GM12878 (cell line): ENCODE measurements at regions not wholly inside any gene's neighbourhood (a gene's known extent, or its start where the extent isn't known, plus 50 kb on each side); places are given as distances from the start of the nearest gene placed in this dataset.

Experiments used
- ATAC-seq: fragments of 200-7000 bp; cut with Tn5 transposase; 3 replicates; pipeline ENCODE4 v1.9.1; 2020; ENCODE audit warnings: mild to moderate bottlenecking, moderate library complexity
- BruUV-seq: library from RNA; stranded (reverse); fragments of 400-500 nt; replicated peaks from 2 replicates; lab custom pipeline; 2021; lab: Mats Ljungman, UMichigan
- CTCF ChIA-PET: fragments of 300-600 bp; sonication (Branson Sonifier 250); formaldehyde crosslinking; extraction: SDS; loops from one replicate; lab custom pipeline; 2021; ENCODE audit warnings: inconsistent platforms; lab: Yijun Ruan, JAX
- POLR2A ChIA-PET: fragments of 350-600 bp; formaldehyde crosslinking; extraction: SDS; loops from one replicate; lab custom pipeline; 2021; ENCODE audit warnings: inconsistent platforms; lab: Charles Lee
- RAD21 ChIA-PET: fragments of 300-600 bp; sonication (Branson Sonifier 250); formaldehyde crosslinking; loops from one replicate; lab custom pipeline; 2023; ENCODE audit warnings: antibody characterized with exemption; ENCODE audit not compliant: unreplicated experiment; lab: Charles Lee
- SMC1A ChIA-PET: fragments of 300-600 bp; sonication (Branson Sonifier 250); formaldehyde crosslinking; loops from one replicate; lab custom pipeline; 2023; ENCODE audit not compliant: unreplicated experiment, uncharacterized antibody; lab: Charles Lee
- DNase-seq: peaks from one replicate; pipeline ENCODE4 v3.0.0-alpha.2; 2011; ENCODE audit warnings: low read depth, low spot score
- FAIRE-seq: peaks from 3 replicates; lab custom pipeline; 2011; peaks lifted over from hg19 to GRCh38; lab: Jason Lieb, UNC
- H2AFZ ChIP-seq: 2 replicates; pipeline ENCODE4 v1.6.0; 2011; ENCODE audit warnings: low read depth, low read length, control low read depth; ENCODE audit not compliant: control insufficient read depth
- H3K27ac ChIP-seq: 2 replicates; pipeline ENCODE4 v1.5.1; 2011; ENCODE audit warnings: control low read depth; ENCODE audit not compliant: control insufficient read depth, insufficient read depth
- H3K27me3 ChIP-seq, 2 experiments: replicated peaks in 1 of 2; 2 replicates each; pipeline versions ENCODE4 v1.6.0 to v1.6.1; 2011; ENCODE audit warnings: low read length in 1 of 2; ENCODE audit not compliant: control insufficient read depth in 2 of 2, insufficient read depth in 2 of 2
- H3K36me3 ChIP-seq, 2 experiments: 2 replicates each; pipeline ENCODE4 v1.5.1; 2011; ENCODE audit warnings: low read length in 1 of 2; ENCODE audit not compliant: control insufficient read depth in 2 of 2, insufficient read depth in 2 of 2
- H3K4me1 ChIP-seq: 2 replicates; pipeline ENCODE4 v1.6.1; 2011; ENCODE audit warnings: mild to moderate bottlenecking, low read length, moderate library complexity, mixed read lengths; ENCODE audit not compliant: control insufficient read depth, insufficient read depth
- H3K4me2 ChIP-seq: 2 replicates; pipeline ENCODE4 v1.6.0; 2011; ENCODE audit warnings: control low read depth; ENCODE audit not compliant: control insufficient read depth, insufficient read depth
- H3K4me3 ChIP-seq: fragments of 200-600 bp; sonication (generic); 2 replicates; pipeline ENCODE4 v1.5.1; 2016
- H3K79me2 ChIP-seq: 2 replicates; pipeline ENCODE4 v1.6.0; 2011; ENCODE audit warnings: low read length; ENCODE audit not compliant: control insufficient read depth, insufficient read depth
- H3K9ac ChIP-seq: 2 replicates; pipeline ENCODE4 v1.8.0; 2011; ENCODE audit warnings: low read length, control low read depth, mixed read lengths; ENCODE audit not compliant: control insufficient read depth, insufficient read depth
- H3K9me3 ChIP-seq: replicated peaks from 3 replicates; pipeline ENCODE4 v1.5.1; 2011; ENCODE audit warnings: mild to moderate bottlenecking, low read length; ENCODE audit not compliant: control insufficient read depth, insufficient read depth
- H4K20me1 ChIP-seq: 2 replicates; pipeline ENCODE4 v1.6.0; 2011; ENCODE audit not compliant: control insufficient read depth, insufficient read depth
- ATF2 ChIP-seq: IDR thresholded peaks from 2 replicates; pipeline ENCODE4 v1.6.1; 2012; ENCODE audit warnings: low read length, inconsistent platforms
- CBFB ChIP-seq: IDR thresholded peaks from 2 replicates; pipeline ENCODE4 v1.6.1; 2016; ENCODE audit warnings: antibody characterized with exemption, low read depth
- DPF2 ChIP-seq: fragments of 450-650 bp; IDR thresholded peaks from 2 replicates; pipeline ENCODE4 v1.6.1; 2017; ENCODE audit warnings: mild to moderate bottlenecking
- EP300 ChIP-seq, 2 experiments: fragments of 150-350 bp in 1 of 2; IDR thresholded peaks; 2 replicates each; pipeline ENCODE4 v1.6.1; 2011 to 2012; ENCODE audit warnings: low read depth in 2 of 2, low read length in 2 of 2, borderline replicate concordance in 1 of 2, improper control_type of control experiment in 1 of 2, inconsistent platforms in 1 of 2; ENCODE audit not compliant: control insufficient read depth in 1 of 2
- GATAD2B ChIP-seq: fragments of 450-650 bp; conservative IDR thresholded peaks from 2 replicates; pipeline ENCODE4 v1.6.1; 2017; ENCODE audit warnings: low read depth, mild to moderate bottlenecking, moderate library complexity
- MYC ChIP-seq: IDR thresholded peaks from 2 replicates; pipeline ENCODE4 v1.6.1; 2011; ENCODE audit warnings: mild to moderate bottlenecking, low read length, moderate library complexity, inconsistent platforms; ENCODE audit not compliant: insufficient read depth, insufficient replicate concordance, insufficient read length, severe bottlenecking
- RELA ChIP-seq: fragments of 450-650 bp; IDR thresholded peaks from 2 replicates; pipeline ENCODE4 v1.8.0; 2014; ENCODE audit warnings: borderline replicate concordance; ENCODE audit not compliant: partially characterized antibody
- SREBF1 ChIP-seq: IDR thresholded peaks from 2 replicates; pipeline ENCODE4 v1.6.1; 2012; ENCODE audit warnings: mild to moderate bottlenecking, low read length
- SUPT20H ChIP-seq: IDR thresholded peaks from 2 replicates; pipeline ENCODE4 v1.6.1; 2011; ENCODE audit warnings: low read depth, mild to moderate bottlenecking, low read length, moderate library complexity, borderline replicate concordance; ENCODE audit not compliant: control insufficient read depth
- ZNF274 ChIP-seq: IDR thresholded peaks from one replicate; pipeline ENCODE4 v1.8.0; 2011; ENCODE audit not compliant: insufficient read length, insufficient read depth
- WGBS: methylation state at CpG from one replicate; pipeline ENCODE4 v1.1.6; 2016; ENCODE audit warnings: low lambda C conversion rate; ENCODE audit not compliant: insufficient replicate concordance, insufficient coverage; ENCODE audit errors: missing lambda C conversion rate; 5-methylcytosine and 5-hydroxymethylcytosine counted together
- in situ Hi-C: fragments of 300-500 bp; cut with MboI; formaldehyde crosslinking; loops from 9 replicates; pipeline ENCODE4 v1.14.3; 2018; ENCODE audit warnings: mixed read lengths
- intact Hi-C: fragments of 100-400 bp; cut with micrococcal nuclease; formaldehyde crosslinking; loops from one replicate; pipeline ENCODE4 v1.14.2; 2022; ENCODE audit not compliant: unreplicated experiment

- POLR2A ChIA-PET: no interaction called here
- SMC1A ChIA-PET: interaction anchor here (0.6 to 2.0 kb wide), 2 partner anchors 553 to 575 kb away, joined by 3 to 6 read pairs; no protein-coding TSS in a partner anchor
- H3K36me3 ChIP-seq: no peaks in the 10 kb centered on the region
- CTCF ChIA-PET: interaction anchor here (0.7 to 1.1 kb wide), 2 partner anchors 10 to 553 kb away, joined by 3 to 4 read pairs; no protein-coding TSS in a partner anchor
- no peaks in the 10 kb centered on the region for H3K4me1 ChIP-seq
- FAIRE-seq: no peak
- intact Hi-C loops (no loop called here), in situ Hi-C loops (no loop called here)
- no peak for DNase-seq
- H3K79me2 ChIP-seq: no peaks in the 10 kb centered on the region
- ATAC-seq: no peak
- H3K4me2 ChIP-seq: no peak overlapping the region
- no peak for TF ChIP-seq RELA
- no peak for TF ChIP-seq ATF2
- no peak overlapping the region for H3K27ac ChIP-seq
- no peaks in the 10 kb centered on the region; the same call in 2 of the 3 replicates for H3K9me3 ChIP-seq
- RAD21 ChIA-PET: interaction anchor here (1.0 to 1.1 kb wide), 2 partner anchors 551 to 553 kb away, joined by 3 read pairs; no protein-coding TSS in a partner anchor
- no TSS peak for BruUV-seq
- H3K27me3 ChIP-seq: no peaks in the 10 kb centered on the region
- H4K20me1 ChIP-seq: no peaks in the 10 kb centered on the region
- H2AFZ ChIP-seq: no peak overlapping the region
- no peak overlapping the region for H3K9ac ChIP-seq
- no peak overlapping the region for H3K4me3 ChIP-seq
- 9% methylated on average over 5 of the region's 5 CpGs for WGBS
Measured at GRCh38 chr14:98692832-98693231, 579.2 kb downstream of the BCL11B start.

GRCh38 chr14:98694541-98694940, 577.5 kb downstream of the BCL11B start:
- Histone ChIP-seq H3K27me3 (no peaks in the 10 kb centered on the region), H2AFZ (no peak overlapping the region), H3K4me3 (no peak overlapping the region), H4K20me1 (no peaks in the 10 kb centered on the region), H3K9ac (no peak overlapping the region), H3K36me3 (no peaks in the 10 kb centered on the region), H3K9me3 (no peaks in the 10 kb centered on the region), H3K4me2 (no peak overlapping the region), H3K79me2 (no peaks in the 10 kb centered on the region), H3K4me1 (no peaks in the 10 kb centered on the region), H3K27ac (no peak overlapping the region)
- in situ Hi-C loops (no loop called here), intact Hi-C loops (no loop called here)
- ChIA-PET SMC1A (interaction anchor here (1.0 kb wide), 1 partner anchor 9 kb away, joined by 4 read pairs; no protein-coding TSS in a partner anchor), CTCF (interaction anchor here (1.1 kb wide), 1 partner anchor 13 kb away, joined by 3 read pairs; no protein-coding TSS in a partner anchor), RAD21 (no interaction called here), POLR2A (no interaction called here)
- no peak for FAIRE-seq
- BruUV-seq: no TSS peak
- no peak for TF ChIP-seq SUPT20H
- TF ChIP-seq MYC: no peak
- TF ChIP-seq ZNF274: no peak
- no peak for TF ChIP-seq SREBF1
- no peak for TF ChIP-seq DPF2
- no peak for TF ChIP-seq EP300 (IDR thresholded peaks at IDR 0.05; ENCODE audit: borderline replicate concordance in 1 of 2, control insufficient read depth in 1 of 2, low read depth in 2 of 2, low read length in 2 of 2)
- TF ChIP-seq GATAD2B: no peak
- no peak for TF ChIP-seq CBFB
- ATAC-seq: no peak
- DNase-seq: no peak
